HCT116 (cell line): ENCODE measurements at regions not wholly inside any gene's neighbourhood (a gene's known extent, or its start where the extent isn't known, plus 50 kb on each side); places are given as distances from the start of the nearest gene placed in this dataset.

Source experiments
- ELF1 ChIP-seq: IDR thresholded peaks from 2 replicates; pipeline ENCODE4 v1.6.1; 2012; ENCODE audit warnings: low read depth, borderline replicate concordance
- EZH2 ChIP-seq: fragments of 200-600 bp; sonication (generic); IDR thresholded peaks from 2 replicates; pipeline ENCODE4 v1.6.1; 2017; ENCODE audit warnings: antibody characterized with exemption, mixed run types
- MAX ChIP-seq: IDR thresholded peaks from 2 replicates; pipeline ENCODE4 v1.6.1; 2012
- POLR2AphosphoS5 ChIP-seq: IDR thresholded peaks from 2 replicates; pipeline ENCODE4 v1.6.1; 2011; ENCODE audit warnings: mild to moderate bottlenecking, low read depth, low read length, moderate library complexity
- SP1 ChIP-seq: IDR thresholded peaks from 2 replicates; pipeline ENCODE4 v1.6.1; 2012; ENCODE audit warnings: low read depth
- TF ChIP-seq, protein P1 (sequence below), 3 experiments: fragments of 200-600 bp in 1 of 3; sonication (generic) in 1 of 3; IDR thresholded peaks in 2 of 3; conservative IDR thresholded peaks in 1 of 3; 2 replicates each; pipeline ENCODE4 v1.5.1; 2012 to 2017; ENCODE audit warnings: low read depth in 2 of 3, low read length in 2 of 3, antibody characterized with exemption in 1 of 3, borderline replicate concordance in 1 of 3, control low read depth in 1 of 3, mild to moderate bottlenecking in 1 of 3, mixed read lengths in 1 of 3, mixed run types in 1 of 3, moderate library complexity in 1 of 3; ENCODE audit not compliant: insufficient read depth in 1 of 3

GRCh38 chr14:83912032-83912642, 1617.8 kb upstream of the FLRT2 start:
- TF ChIP-seq POLR2AphosphoS5 (no peak), MAX (no peak), EZH2 (no peak), SP1 (no peak), ELF1 (no peak)
- TF ChIP-seq, protein P1, sequence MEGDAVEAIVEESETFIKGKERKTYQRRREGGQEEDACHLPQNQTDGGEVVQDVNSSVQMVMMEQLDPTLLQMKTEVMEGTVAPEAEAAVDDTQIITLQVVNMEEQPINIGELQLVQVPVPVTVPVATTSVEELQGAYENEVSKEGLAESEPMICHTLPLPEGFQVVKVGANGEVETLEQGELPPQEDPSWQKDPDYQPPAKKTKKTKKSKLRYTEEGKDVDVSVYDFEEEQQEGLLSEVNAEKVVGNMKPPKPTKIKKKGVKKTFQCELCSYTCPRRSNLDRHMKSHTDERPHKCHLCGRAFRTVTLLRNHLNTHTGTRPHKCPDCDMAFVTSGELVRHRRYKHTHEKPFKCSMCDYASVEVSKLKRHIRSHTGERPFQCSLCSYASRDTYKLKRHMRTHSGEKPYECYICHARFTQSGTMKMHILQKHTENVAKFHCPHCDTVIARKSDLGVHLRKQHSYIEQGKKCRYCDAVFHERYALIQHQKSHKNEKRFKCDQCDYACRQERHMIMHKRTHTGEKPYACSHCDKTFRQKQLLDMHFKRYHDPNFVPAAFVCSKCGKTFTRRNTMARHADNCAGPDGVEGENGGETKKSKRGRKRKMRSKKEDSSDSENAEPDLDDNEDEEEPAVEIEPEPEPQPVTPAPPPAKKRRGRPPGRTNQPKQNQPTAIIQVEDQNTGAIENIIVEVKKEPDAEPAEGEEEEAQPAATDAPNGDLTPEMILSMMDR (IDR thresholded peaks at IDR 0.05 in 2 of 3, conservative IDR thresholded peaks at IDR 0.05 in 1 of 3; ENCODE audit: borderline replicate concordance in 1 of 3, insufficient read depth in 1 of 3, low read depth in 2 of 3, low read length in 2 of 3), result no peak
